Activated T-helper 17 cell treated with anti-CD3 and anti-CD28 coated beads, Interleukin-2, amount 50 U/mL, for 72 hours (primary cell): ENCODE measurements at regions not wholly inside any gene's neighbourhood (a gene's known extent, or its start where the extent isn't known, plus 50 kb on each side); places are given as distances from the start of the nearest gene placed in this dataset.

Experiments used
- ATAC-seq: fragments of 150-1000 bp; cut with Tn5 transposase; replicated peaks from 2 replicates; pipeline ENCODE4 v1.10.0; 2021; ENCODE audit warnings: mild to moderate bottlenecking, moderate library complexity
- H3K27ac Mint-ChIP-seq: one replicate; pipeline ENCODE4 v1.8.0; 2022; ENCODE audit warnings: mixed read lengths
- H3K27me3 Mint-ChIP-seq: one replicate; pipeline ENCODE4 v1.8.0; 2022; ENCODE audit warnings: mixed read lengths
- H3K36me3 Mint-ChIP-seq: one replicate; pipeline ENCODE4 v1.8.0; 2022; ENCODE audit warnings: low read depth, mild to moderate bottlenecking, mixed read lengths
- H3K4me1 Mint-ChIP-seq: one replicate; pipeline ENCODE4 v1.8.0; 2022; ENCODE audit warnings: mixed read lengths
- H3K4me3 Mint-ChIP-seq: one replicate; pipeline ENCODE4 v1.8.0; 2022; ENCODE audit warnings: mild to moderate bottlenecking, mixed read lengths
- H3K9me3 Mint-ChIP-seq: one replicate; pipeline ENCODE4 v1.8.0; 2022; ENCODE audit warnings: mixed read lengths

DNA sequence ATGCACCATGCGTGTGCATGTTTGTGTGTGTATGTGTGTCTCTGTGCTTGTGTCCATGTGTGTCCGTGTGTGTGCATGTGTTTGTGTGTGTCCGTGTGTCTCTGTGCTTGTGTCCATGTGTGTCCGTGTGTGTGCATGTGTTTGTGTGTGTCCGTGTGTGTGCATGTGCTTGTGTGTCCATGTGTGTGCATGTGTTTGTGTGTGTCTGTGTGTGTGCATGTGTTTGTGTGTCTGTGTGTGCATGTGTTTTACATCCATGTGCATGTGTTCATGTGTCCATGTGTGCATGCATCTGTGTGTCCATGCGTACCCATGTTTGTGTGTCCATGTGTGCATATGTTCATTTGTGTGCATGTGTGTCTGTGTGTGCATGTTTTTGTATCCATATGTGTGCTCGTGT lies 100.5 kb downstream of the LBH start:
- no peak overlapping the region for H3K27ac Mint-ChIP-seq
- no peaks in the 10 kb centered on the region for H3K9me3 Mint-ChIP-seq
- no peak for ATAC-seq
- H3K4me1 Mint-ChIP-seq: peaks cover 43% of the 10 kb centered on the region
- H3K4me3 Mint-ChIP-seq: no peak overlapping the region
- no peaks in the 10 kb centered on the region for H3K36me3 Mint-ChIP-seq
- no peaks in the 10 kb centered on the region for H3K27me3 Mint-ChIP-seq

DNA sequence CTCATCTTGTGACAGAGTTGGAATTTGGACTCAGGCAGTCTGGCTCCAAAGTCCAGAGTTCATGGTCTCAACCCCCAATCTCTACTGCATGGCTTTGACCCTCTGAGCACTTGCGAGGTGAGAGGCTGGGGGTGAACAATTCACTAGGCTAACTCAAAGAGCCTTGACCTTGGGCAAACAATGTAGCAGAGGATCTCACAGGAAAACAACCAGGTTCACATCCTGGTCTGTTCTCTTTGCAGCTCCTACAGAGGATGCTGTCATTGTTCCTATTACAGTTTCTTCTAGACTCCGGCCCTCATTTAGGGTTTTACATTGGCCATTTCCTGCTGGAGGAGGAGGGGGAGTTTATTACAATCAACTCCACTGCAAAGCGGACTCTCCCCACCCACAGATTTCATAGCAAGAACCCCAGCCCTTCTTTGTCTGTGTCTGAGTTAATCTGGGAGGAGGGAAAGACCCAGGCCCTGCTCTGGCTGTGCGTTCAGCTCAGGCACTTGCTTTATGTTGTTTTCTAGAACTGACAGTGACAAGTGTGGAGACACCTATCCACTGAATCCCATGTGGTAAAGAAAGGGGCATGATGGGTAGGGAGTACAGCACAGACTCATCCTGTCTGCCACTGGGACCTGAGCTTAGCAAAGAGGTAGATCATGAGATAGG lies 101.6 kb downstream of the LBH start:
- Mint-ChIP-seq H3K9me3 (no peaks in the 10 kb centered on the region), H3K4me1 (peaks cover 52% of the 10 kb centered on the region), H3K4me3 (peak overlapping the region; percentile 93), H3K27ac (peak overlapping the region; percentile 98), H3K36me3 (no peaks in the 10 kb centered on the region), H3K27me3 (no peaks in the 10 kb centered on the region)
- peak; percentile 72 for ATAC-seq

DNA sequence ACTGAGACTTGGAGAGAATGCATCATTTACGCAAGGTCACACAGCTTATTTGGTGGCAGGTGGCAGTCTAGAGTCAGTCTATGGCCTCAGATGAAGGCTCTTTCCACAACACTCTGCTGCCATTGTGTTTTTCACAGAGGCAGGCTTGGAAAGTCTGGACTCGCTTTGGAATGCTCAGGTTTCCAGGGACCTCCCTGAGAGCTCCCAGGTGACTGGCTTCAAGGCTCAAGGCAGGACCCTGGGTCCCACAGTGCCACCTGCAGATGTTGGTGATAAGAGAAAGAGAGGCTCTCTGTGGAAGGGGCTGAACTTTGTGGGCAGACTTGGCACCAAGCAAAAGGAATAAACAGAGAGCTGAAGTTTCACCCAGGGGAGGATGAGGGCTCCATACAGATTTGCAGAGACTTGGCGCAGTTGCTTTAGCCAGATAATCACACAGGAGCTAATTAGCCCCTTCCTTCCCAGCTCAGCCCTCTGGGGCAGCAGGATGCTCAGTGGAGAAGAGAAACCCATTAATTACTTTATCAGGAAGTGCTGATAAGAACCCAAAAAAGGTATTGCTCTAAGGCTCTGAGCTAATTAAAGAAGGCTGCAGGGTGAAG lies 103.5 kb downstream of the LBH start:
- peak overlapping the region; percentile 98 for H3K27ac Mint-ChIP-seq
- H3K4me1 Mint-ChIP-seq: peaks cover 63% of the 10 kb centered on the region
- no peak for ATAC-seq
- no peaks in the 10 kb centered on the region for H3K27me3 Mint-ChIP-seq
- H3K36me3 Mint-ChIP-seq: no peaks in the 10 kb centered on the region
- peak overlapping the region; percentile 93 for H3K4me3 Mint-ChIP-seq
- H3K9me3 Mint-ChIP-seq: no peaks in the 10 kb centered on the region

DNA sequence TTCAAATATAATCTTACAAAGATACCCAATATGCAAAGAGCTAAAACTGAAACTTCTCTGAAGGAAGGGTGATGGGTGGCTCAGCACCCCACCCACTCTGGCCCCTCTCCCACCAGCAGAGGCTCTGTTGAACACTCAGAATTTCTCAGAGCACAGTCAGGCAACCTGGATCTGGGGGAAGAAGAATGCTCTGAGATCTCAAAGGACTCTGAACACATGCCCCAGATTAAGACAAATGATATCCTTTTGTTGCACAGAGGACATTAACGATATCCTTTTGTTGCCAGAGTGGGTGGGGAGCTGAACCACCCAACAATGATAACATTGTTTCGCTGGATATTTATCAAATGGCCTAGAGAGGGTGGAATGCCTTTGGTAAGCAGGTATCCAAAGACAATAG lies 104.8 kb downstream of the LBH start:
- ATAC-seq: no peak
- H3K4me3 Mint-ChIP-seq: peak overlapping the region; percentile 93
- no peaks in the 10 kb centered on the region for H3K27me3 Mint-ChIP-seq
- peaks cover 63% of the 10 kb centered on the region for H3K4me1 Mint-ChIP-seq
- peak overlapping the region; percentile 98 for H3K27ac Mint-ChIP-seq
- H3K9me3 Mint-ChIP-seq: no peaks in the 10 kb centered on the region
- H3K36me3 Mint-ChIP-seq: no peaks in the 10 kb centered on the region

DNA sequence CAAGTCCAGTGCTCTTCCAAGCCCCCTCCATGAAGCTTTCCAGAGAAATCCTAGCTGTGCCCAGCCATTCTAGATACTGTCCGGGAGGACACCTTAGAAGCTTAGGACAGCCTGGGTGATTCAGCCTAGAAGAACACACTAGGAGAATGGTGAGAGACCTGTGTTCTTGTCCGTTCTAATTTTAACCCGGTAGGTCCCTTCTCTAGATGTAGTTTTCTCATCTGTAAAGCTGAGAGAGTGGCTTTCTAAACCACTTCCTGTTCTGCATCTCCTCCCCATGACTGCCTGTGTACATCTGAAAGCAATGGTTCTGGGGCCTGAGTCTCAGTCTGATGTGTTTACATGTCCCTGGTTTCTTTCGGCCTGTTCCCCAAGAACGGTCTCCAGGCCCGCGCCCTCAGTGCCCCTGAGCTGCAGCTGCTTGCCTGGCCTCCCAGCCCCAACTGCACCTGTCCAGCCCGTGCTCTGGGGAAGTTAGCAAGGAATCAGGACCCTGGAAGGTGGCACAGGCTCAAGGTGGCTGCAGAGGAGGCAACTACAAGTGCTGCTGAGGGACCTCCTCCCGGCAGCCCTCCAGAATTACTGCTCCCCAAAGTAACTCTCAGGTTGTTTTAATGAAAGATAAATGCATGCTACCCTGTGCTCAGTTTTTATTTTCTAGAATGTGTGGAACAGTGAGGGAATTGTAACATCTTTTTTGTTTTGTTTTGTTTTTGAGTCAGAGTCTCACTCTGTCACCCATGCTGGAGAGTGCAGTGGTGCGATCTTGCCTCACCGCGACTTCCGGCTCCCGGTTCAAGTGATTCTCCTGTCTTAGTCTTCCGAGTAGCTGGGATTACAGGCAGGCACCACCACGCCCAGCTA lies 105.9 kb downstream of the LBH start:
- H3K4me3 Mint-ChIP-seq: peak overlapping the region; percentile 93
- no peaks in the 10 kb centered on the region for H3K27me3 Mint-ChIP-seq
- H3K4me1 Mint-ChIP-seq: peaks cover 67% of the 10 kb centered on the region
- H3K27ac Mint-ChIP-seq: peak overlapping the region; percentile 98
- H3K9me3 Mint-ChIP-seq: peaks cover 4% of the 10 kb centered on the region
- H3K36me3 Mint-ChIP-seq: no peaks in the 10 kb centered on the region
- peak; percentile 79 for ATAC-seq

DNA sequence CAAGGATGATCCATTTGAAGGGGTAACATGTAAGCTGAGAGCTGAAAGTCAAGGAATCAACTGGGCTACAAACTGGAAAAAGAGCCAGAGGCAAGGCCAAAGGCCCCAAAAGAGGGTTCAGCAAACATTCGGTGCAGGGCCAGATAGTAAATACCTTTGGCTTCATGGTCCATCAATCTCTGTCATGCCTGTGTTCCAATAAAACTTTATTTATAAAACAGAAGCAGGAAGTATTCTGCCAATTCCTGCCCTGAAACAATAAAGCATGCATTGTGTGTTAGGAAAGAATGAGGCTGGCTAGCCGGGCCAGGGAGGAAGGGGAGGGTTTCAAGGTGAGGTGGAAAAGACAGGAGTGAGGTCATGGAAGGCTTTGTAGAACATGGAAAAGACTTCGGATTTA lies 107.1 kb downstream of the LBH start:
- peaks cover 61% of the 10 kb centered on the region for H3K4me1 Mint-ChIP-seq
- no peaks in the 10 kb centered on the region for H3K27me3 Mint-ChIP-seq
- H3K9me3 Mint-ChIP-seq: peaks cover 8% of the 10 kb centered on the region
- peak overlapping the region; percentile 98 for H3K27ac Mint-ChIP-seq
- H3K36me3 Mint-ChIP-seq: no peaks in the 10 kb centered on the region
- peak overlapping the region; percentile 93 for H3K4me3 Mint-ChIP-seq
- no peak for ATAC-seq

DNA sequence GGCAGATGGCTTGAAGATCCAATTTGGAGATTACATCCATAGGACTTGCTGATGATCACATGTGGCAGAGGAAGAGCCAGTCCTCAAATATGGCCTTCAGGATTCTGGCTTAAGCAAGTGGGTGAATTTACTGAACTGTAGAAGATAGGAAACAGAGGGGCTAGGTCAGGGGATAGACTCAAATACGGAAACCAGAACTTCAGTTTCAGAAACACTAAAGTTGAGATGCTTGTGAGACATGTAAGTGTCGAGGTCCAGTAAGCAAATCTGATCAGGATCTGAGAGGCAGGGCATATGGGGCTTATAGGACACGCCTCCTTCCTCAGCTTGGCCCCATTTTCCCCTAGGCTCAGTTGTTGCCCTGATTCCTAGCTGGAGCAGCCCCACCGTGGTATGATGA lies 107.7 kb downstream of the LBH start:
- Mint-ChIP-seq H3K36me3 (no peaks in the 10 kb centered on the region), H3K9me3 (peaks cover 8% of the 10 kb centered on the region), H3K4me1 (peaks cover 55% of the 10 kb centered on the region), H3K27me3 (no peaks in the 10 kb centered on the region), H3K27ac (peak overlapping the region; percentile 98), H3K4me3 (peak overlapping the region; percentile 93)
- no peak for ATAC-seq

DNA sequence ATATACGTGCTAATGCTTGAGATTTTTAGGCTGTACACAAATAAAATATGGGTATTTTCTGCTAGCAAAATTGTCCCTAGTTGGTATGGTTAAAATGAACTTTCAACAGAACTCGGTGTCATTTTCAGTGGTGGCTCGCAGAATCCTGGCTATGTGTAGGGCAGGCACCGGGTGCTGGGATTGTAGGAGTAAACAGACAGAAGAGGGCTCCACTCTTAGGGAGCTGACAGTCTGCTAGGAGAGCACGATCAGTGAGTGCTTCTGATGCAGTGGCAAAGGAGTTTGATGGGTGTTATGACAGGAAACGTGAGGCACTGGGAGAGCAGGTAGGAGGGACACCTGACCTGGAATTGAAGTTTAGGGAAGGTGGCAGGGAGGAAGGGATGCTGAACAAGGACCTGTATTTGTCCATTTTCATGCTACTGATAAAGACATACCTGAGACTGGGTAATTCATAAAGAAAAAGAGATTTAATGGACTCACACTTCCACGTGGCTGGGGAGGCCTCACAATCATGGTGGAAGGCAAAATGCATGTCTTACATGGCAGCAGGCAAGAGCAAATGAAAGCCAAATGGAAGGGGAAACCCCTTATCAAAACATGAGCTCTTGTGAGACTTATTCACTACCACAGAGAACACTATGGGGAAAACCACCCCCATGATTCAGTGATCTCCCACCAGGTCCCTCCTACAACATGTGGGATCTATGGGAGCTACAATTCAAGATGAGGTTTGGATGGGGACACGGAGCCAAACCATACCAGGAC lies 105.4 kb upstream of the LCLAT1 start:
- Mint-ChIP-seq H3K36me3 (no peaks in the 10 kb centered on the region), H3K27me3 (no peaks in the 10 kb centered on the region), H3K27ac (peak overlapping the region; percentile 76), H3K4me3 (peak overlapping the region; percentile 40), H3K9me3 (peaks cover 8% of the 10 kb centered on the region), H3K4me1 (peaks cover 33% of the 10 kb centered on the region)
- ATAC-seq: peak; percentile 59

DNA sequence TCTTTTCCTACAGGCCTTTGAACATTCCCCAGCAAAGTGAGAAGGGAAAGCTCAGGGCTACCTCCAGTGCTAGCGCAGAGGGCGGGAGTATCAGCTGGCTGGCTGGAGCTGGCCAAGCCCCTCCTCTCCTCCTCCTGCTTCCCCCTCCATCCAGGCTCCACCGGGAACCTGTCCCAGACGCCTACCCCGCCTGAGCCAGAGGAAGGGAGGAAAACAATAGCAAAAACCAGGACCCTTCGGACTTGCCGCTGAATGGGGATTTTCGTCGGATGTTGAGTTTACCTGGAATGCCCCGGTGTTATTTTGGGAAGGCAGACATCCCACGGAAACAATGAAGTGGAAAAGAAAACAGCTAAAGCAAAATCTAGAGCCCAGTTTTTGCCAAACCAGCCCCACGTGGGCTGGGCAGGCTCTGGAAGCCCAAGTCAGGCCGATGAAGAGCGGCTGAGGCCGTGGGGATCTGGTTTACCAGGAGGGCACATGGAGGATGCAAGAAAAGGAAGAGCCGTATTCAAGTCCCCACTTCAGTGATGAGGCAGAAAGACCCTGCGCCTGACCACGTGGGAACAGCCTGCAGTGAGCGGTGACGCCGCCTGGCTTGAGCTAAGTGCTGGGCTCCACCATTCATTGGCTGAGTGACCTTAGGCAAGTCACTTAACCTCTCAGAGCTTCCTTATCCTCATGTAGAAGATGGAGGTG lies 100.4 kb upstream of the LCLAT1 start:
- Mint-ChIP-seq H3K36me3 (no peaks in the 10 kb centered on the region), H3K27ac (no peak overlapping the region), H3K9me3 (peaks cover 14% of the 10 kb centered on the region), H3K4me3 (no peak overlapping the region), H3K4me1 (peaks cover 17% of the 10 kb centered on the region), H3K27me3 (no peaks in the 10 kb centered on the region)
- no peak for ATAC-seq

DNA sequence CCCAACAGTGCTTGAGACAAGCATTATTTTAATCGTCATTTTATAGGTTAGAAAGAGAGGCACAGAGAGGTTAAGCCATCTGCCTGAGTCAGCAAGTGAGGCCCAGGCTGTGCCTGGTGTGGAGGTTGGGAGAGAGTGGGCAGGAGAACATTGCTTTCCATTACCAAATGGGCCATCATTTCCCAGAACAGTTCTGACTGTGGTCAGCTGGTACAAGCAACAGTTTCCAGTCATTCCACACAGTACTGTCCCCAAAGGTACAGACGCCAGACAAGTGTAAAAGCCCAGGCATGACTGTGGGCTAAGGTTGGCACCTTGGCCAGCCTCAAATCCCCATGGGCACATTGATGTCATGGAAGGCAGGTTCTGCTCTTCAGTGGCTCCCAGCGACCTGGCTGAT lies 98.2 kb upstream of the LCLAT1 start:
- no peaks in the 10 kb centered on the region for H3K27me3 Mint-ChIP-seq
- peak; percentile 94 for ATAC-seq

DNA sequence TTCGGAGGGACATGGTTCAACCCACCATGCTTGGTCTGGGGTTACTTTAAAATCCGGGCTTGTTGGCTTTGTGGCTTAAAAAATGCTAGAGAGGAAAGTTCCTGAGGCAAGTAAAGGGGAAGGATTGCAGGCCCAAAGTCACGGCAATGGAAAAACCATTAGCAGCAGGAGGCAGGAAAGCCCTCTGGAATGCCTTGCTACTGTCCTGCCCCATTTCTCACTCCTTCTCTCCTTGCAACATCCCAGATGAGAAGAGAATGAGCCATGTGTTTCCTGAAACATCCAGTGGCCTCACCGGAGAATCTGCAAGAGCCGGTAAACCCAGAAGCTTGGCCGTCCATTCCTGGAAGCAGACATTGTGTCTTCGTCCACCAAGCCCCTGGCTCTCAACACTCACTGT lies 97.4 kb upstream of the LCLAT1 start:
- Mint-ChIP-seq H3K27ac (no peak overlapping the region), H3K4me3 (no peak overlapping the region), H3K9me3 (peaks cover 6% of the 10 kb centered on the region), H3K4me1 (peaks cover 9% of the 10 kb centered on the region), H3K27me3 (no peaks in the 10 kb centered on the region), H3K36me3 (no peaks in the 10 kb centered on the region)
- no peak for ATAC-seq

More for the DNA sequence above, 98.2 kb upstream of the LCLAT1 start:
- Mint-ChIP-seq H3K9me3 (peaks cover 6% of the 10 kb centered on the region), H3K36me3 (no peaks in the 10 kb centered on the region), H3K27ac (peak overlapping the region; percentile 88), H3K4me3 (peak overlapping the region; percentile 51), H3K4me1 (peaks cover 9% of the 10 kb centered on the region)

DNA sequence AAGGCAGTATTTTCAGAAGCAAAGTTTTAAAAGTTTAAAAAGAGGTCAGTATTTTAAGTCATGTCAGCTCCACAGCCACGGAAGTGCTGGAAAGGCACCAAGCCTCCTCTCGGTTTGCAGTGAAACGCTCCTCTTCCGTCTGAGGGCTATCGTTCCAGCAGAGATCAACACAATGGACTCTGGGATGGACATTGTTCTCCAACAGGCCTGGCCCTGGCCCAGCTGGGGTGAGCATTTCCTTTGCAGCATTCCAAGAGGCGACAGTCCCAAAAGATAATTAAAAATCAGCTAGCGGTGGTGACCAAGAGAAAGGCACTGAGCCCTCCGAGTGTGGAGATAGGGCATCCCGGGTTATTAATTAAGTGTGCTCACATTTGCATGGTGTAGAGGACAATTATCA lies 95.9 kb upstream of the LCLAT1 start:
- H3K4me3 Mint-ChIP-seq: no peak overlapping the region
- peaks cover 9% of the 10 kb centered on the region for H3K4me1 Mint-ChIP-seq
- no peak for ATAC-seq
- no peaks in the 10 kb centered on the region for H3K27me3 Mint-ChIP-seq
- H3K36me3 Mint-ChIP-seq: no peaks in the 10 kb centered on the region
- no peak overlapping the region for H3K27ac Mint-ChIP-seq
- peaks cover 6% of the 10 kb centered on the region for H3K9me3 Mint-ChIP-seq

DNA sequence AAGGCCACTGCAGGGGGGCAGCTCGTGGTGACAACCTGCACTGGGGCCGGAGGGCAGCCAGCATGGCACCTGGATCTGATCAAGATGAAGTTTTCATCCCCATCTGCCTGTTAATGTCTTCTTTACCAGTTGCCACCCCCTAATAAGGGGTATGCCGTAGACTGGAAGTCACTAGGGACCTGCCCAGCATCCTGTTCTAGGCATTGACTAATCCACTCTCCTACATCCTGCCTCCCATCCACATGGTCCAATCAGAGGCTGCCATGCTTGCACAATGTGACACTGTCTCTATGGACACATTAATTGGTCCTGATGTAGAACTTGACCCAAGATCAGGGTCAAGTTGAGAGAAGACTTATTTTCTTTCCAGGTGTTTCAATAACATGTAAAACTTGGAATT lies 95.1 kb upstream of the LCLAT1 start:
- H3K4me1 Mint-ChIP-seq: peaks cover 9% of the 10 kb centered on the region

DNA sequence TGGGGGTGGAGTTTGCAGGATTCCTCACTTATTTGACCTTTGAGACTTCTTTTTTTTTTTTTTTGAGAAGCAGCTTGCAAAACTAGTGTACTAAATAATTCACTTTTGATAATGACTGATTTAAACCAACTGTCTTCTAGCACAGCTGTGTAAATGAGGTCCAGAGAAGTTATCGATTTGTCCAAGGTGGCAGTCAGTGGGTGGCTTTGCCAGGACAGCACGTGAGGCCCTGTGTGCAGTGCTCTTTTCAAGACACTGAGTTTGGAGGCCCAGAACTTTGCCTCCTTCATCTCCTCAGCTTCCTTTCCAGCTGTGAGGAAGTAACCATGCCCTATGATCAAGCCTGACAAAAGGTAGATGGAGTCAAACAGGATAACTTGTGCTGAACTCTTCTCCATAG lies 92.9 kb upstream of the LCLAT1 start:
- Mint-ChIP-seq H3K4me3 (no peak overlapping the region), H3K27me3 (no peaks in the 10 kb centered on the region), H3K9me3 (no peaks in the 10 kb centered on the region), H3K27ac (no peak overlapping the region), H3K4me1 (no peaks in the 10 kb centered on the region), H3K36me3 (no peaks in the 10 kb centered on the region)
- no peak for ATAC-seq

More for the DNA sequence above, 95.1 kb upstream of the LCLAT1 start:
- no peak overlapping the region for H3K4me3 Mint-ChIP-seq
- no peaks in the 10 kb centered on the region for H3K27me3 Mint-ChIP-seq
- H3K27ac Mint-ChIP-seq: no peak overlapping the region
- no peaks in the 10 kb centered on the region for H3K36me3 Mint-ChIP-seq
- no peak for ATAC-seq
- peaks cover 6% of the 10 kb centered on the region for H3K9me3 Mint-ChIP-seq
